Prostate gland (tissue), 2 donors: ENCODE measurements at regions not wholly inside any gene's neighbourhood (a gene's known extent, or its start where the extent isn't known, plus 50 kb on each side); places are given as distances from the start of the nearest gene placed in this dataset.

Experiments used
- DNase-seq: peaks from one replicate; pipeline ENCODE4 v3.0.0-alpha.2; 2019; ENCODE audit warnings: low spot score
- H3K27ac ChIP-seq, 2 donors: fragments of 200-600 bp; sonication (generic); 2 replicates each; pipeline ENCODE4 v1.5.1; 2017 to 2019
- H3K27me3 ChIP-seq: fragments of 200-600 bp; sonication (generic); replicated peaks from 2 replicates; pipeline ENCODE4 v1.5.1; 2019; ENCODE audit not compliant: insufficient read depth
- H3K36me3 ChIP-seq, 2 donors: fragments of 200-600 bp; sonication (generic); 1 replicate in 1 of 2; 2 replicates in 1 of 2; pipeline versions ENCODE4 v1.5.1 to v1.8.1; 2017 to 2019
- H3K4me1 ChIP-seq: fragments of 200-600 bp; sonication (generic); replicated peaks from 2 replicates; pipeline ENCODE4 v1.5.1; 2019
- H3K4me3 ChIP-seq, 2 donors: fragments of 200-600 bp; sonication (generic); 2 replicates each; pipeline ENCODE4 v1.5.1; 2017 to 2019
- H3K9me3 ChIP-seq: fragments of 200-600 bp; sonication (generic); 2 replicates; pipeline ENCODE4 v1.5.1; 2017
- CTCF ChIP-seq, 4 experiments: fragments of 200-600 bp in 2 of 4; fragments of 450-650 bp in 2 of 4; sonication (generic) in 2 of 4; IDR thresholded peaks; 1 replicate in 3 of 4; 2 replicates in 1 of 4; pipeline ENCODE4 v1.5.1; 2016 to 2019; ENCODE audit warnings: antibody characterized with exemption in 4 of 4, mild to moderate bottlenecking in 2 of 4, moderate library complexity in 2 of 4
- POLR2A ChIP-seq: fragments of 450-650 bp; IDR thresholded peaks from one replicate; pipeline ENCODE4 v1.6.1; 2016; ENCODE audit warnings: antibody characterized with exemption, mild to moderate bottlenecking
- POLR2AphosphoS5 ChIP-seq: sonication (generic); formaldehyde crosslinking; IDR thresholded peaks from one replicate; pipeline ENCODE4 v1.6.1; 2017; ENCODE audit warnings: antibody characterized with exemption
- WGBS: methylation state at CpG from one replicate; pipeline ENCODE4 v1.1.5; 2018; 5-methylcytosine and 5-hydroxymethylcytosine counted together
- intact Hi-C: fragments of 100-400 bp; cut with DNase I; formaldehyde crosslinking; loops from one replicate; pipeline ENCODE4 v1.14.2; 2022

- DNase-seq: no peak
- no peaks in the 10 kb centered on the region for H3K36me3 ChIP-seq
- no peaks in the 10 kb centered on the region for H3K27me3 ChIP-seq
- H3K4me3 ChIP-seq: no peak overlapping the region
- H3K9me3 ChIP-seq: no peaks in the 10 kb centered on the region
- H3K4me1 ChIP-seq: no peaks in the 10 kb centered on the region
- no peak overlapping the region for H3K27ac ChIP-seq
- TF ChIP-seq POLR2AphosphoS5 (no peak), POLR2A (no peak), CTCF (IDR thresholded peaks at IDR 0.05) (no peak)
- WGBS: 86% methylated on average over 2 of the region's 2 CpGs
- intact Hi-C loops: no loop called here
Measured at GRCh38 chr21:28454564-28455252, 538.0 kb downstream of the LTN1 start.

- no peak for DNase-seq
- 92% methylated on average over 1 of the region's 1 CpG for WGBS
- H3K9me3 ChIP-seq: no peaks in the 10 kb centered on the region
- H3K4me1 ChIP-seq: no peaks in the 10 kb centered on the region
- no peak overlapping the region for H3K27ac ChIP-seq
- H3K4me3 ChIP-seq: no peak overlapping the region
- TF ChIP-seq POLR2AphosphoS5 (no peak), POLR2A (no peak), CTCF (IDR thresholded peaks at IDR 0.05) (no peak)
- intact Hi-C loops: no loop called here
- H3K36me3 ChIP-seq: no peaks in the 10 kb centered on the region
- no peaks in the 10 kb centered on the region for H3K27me3 ChIP-seq
Measured at GRCh38 chr21:28447462-28447861, 545.2 kb downstream of the LTN1 start.

GRCh38 chr21:28445141-28445830 lies 547.4 kb downstream of the LTN1 start:
- Histone ChIP-seq H3K4me3 (no peak overlapping the region), H3K4me1 (no peaks in the 10 kb centered on the region), H3K27me3 (no peaks in the 10 kb centered on the region), H3K27ac (no peak overlapping the region), H3K36me3 (no peaks in the 10 kb centered on the region), H3K9me3 (no peaks in the 10 kb centered on the region)
- WGBS: 64% methylated on average over 3 of the region's 3 CpGs
- intact Hi-C loops: no loop called here
- no peak for DNase-seq
- TF ChIP-seq CTCF (IDR thresholded peaks at IDR 0.05) (no peak), POLR2AphosphoS5 (no peak), POLR2A (no peak)

GRCh38 chr21:28444557-28444956 lies 548.1 kb downstream of the LTN1 start:
- Histone ChIP-seq H3K36me3 (no peaks in the 10 kb centered on the region), H3K4me3 (no peak overlapping the region), H3K9me3 (no peaks in the 10 kb centered on the region), H3K4me1 (no peaks in the 10 kb centered on the region), H3K27ac (no peak overlapping the region), H3K27me3 (no peaks in the 10 kb centered on the region)
- no peak for TF ChIP-seq POLR2A
- no peak for TF ChIP-seq POLR2AphosphoS5
- no peak for TF ChIP-seq CTCF (IDR thresholded peaks at IDR 0.05)
- intact Hi-C loops: no loop called here
- DNase-seq: no peak

- 74% methylated on average over 2 of the region's 2 CpGs for WGBS
- DNase-seq: no peak
- intact Hi-C loops: no loop called here
Measured at GRCh38 chr21:28444111-28444510, 548.6 kb downstream of the LTN1 start.

More at GRCh38 chr21:28444111-28444510, 548.6 kb downstream of the LTN1 start:
- Histone ChIP-seq H3K27ac (no peak overlapping the region), H3K9me3 (no peaks in the 10 kb centered on the region), H3K4me3 (no peak overlapping the region), H3K36me3 (no peaks in the 10 kb centered on the region), H3K4me1 (no peaks in the 10 kb centered on the region), H3K27me3 (no peaks in the 10 kb centered on the region)
- no peak for TF ChIP-seq CTCF (IDR thresholded peaks at IDR 0.05)
- TF ChIP-seq POLR2AphosphoS5: no peak
- no peak for TF ChIP-seq POLR2A
